Neural progenitor cell (in vitro differentiated cells): ENCODE measurements at regions not wholly inside any gene's neighbourhood (a gene's known extent, or its start where the extent isn't known, plus 50 kb on each side); places are given as distances from the start of the nearest gene placed in this dataset.

ENCODE experiments used
- DNase-seq: peaks from one replicate; pipeline ENCODE4 v3.0.0-alpha.2; 2016; ENCODE audit warnings: low spot score
- H2AFZ ChIP-seq: fragments of 200-600 bp; sonication (generic); replicated peaks from 2 replicates; pipeline ENCODE4 v1.6.1; 2016; ENCODE audit warnings: antibody characterized with exemption
- H3F3A ChIP-seq: fragments of 200-600 bp; sonication (generic); 2 replicates; pipeline ENCODE4 v1.6.1; 2016; ENCODE audit warnings: antibody characterized with exemption, low read depth
- H3K27ac ChIP-seq: fragments of 200-600 bp; sonication (generic); 2 replicates; pipeline ENCODE4 v1.5.1; 2016; ENCODE audit warnings: mild to moderate bottlenecking
- H3K27me3 ChIP-seq: fragments of 200-600 bp; sonication (generic); 2 replicates; pipeline ENCODE4 v1.6.1; 2016; ENCODE audit warnings: mild to moderate bottlenecking, moderate library complexity
- H3K36me3 ChIP-seq: fragments of 200-600 bp; sonication (generic); 2 replicates; pipeline ENCODE4 v1.5.1; 2016
- H3K4me1 ChIP-seq: fragments of 200-600 bp; sonication (generic); 2 replicates; pipeline ENCODE4 v1.6.1; 2016; ENCODE audit warnings: mixed run types
- H3K4me2 ChIP-seq: fragments of 200-600 bp; sonication (generic); 2 replicates; pipeline ENCODE4 v1.6.1; 2016
- H3K4me3 ChIP-seq: fragments of 200-600 bp; sonication (generic); 2 replicates; pipeline ENCODE4 v1.5.1; 2016
- H3K79me2 ChIP-seq: fragments of 200-600 bp; sonication (generic); 2 replicates; pipeline ENCODE4 v1.6.1; 2016; ENCODE audit warnings: low read depth
- H3K9ac ChIP-seq: fragments of 200-600 bp; sonication (generic); 2 replicates; pipeline ENCODE4 v1.6.1; 2016
- H3K9me3 ChIP-seq: fragments of 200-600 bp; sonication (generic); 2 replicates; pipeline ENCODE4 v1.5.1; 2016; ENCODE audit warnings: low read depth
- H4K20me1 ChIP-seq: fragments of 200-600 bp; sonication (generic); 2 replicates; pipeline ENCODE4 v1.6.1; 2016; ENCODE audit warnings: low read depth
- H3K27ac Mint-ChIP-seq: 3 replicates; pipeline ENCODE4 v1.8.0; 2021; ENCODE audit warnings: mixed read lengths
- H3K27me3 Mint-ChIP-seq: 2 replicates; pipeline ENCODE4 v1.8.0; 2022; ENCODE audit warnings: low read depth, mild to moderate bottlenecking, inconsistent platforms, moderate library complexity, mixed read lengths; ENCODE audit not compliant: insufficient read depth
- H3K36me3 Mint-ChIP-seq: 3 replicates; pipeline ENCODE4 v1.8.0; 2021; ENCODE audit warnings: mixed read lengths
- H3K4me1 Mint-ChIP-seq: 3 replicates; pipeline ENCODE4 v1.8.0; 2021; ENCODE audit warnings: mixed read lengths
- H3K4me3 Mint-ChIP-seq: 3 replicates; pipeline ENCODE4 v1.8.0; 2021; ENCODE audit warnings: mild to moderate bottlenecking, moderate library complexity, mixed read lengths
- H3K9me3 Mint-ChIP-seq: 3 replicates; pipeline ENCODE4 v1.8.0; 2020; ENCODE audit warnings: mixed read lengths
- EZH2 ChIP-seq: fragments of 200-600 bp; sonication (generic); IDR thresholded peaks from 2 replicates; pipeline ENCODE4 v1.6.1; 2017; ENCODE audit warnings: antibody characterized with exemption, mild to moderate bottlenecking, moderate library complexity
- EZH2phosphoT487 ChIP-seq: fragments of 200-600 bp; sonication (generic); IDR thresholded peaks from 2 replicates; pipeline ENCODE4 v1.6.1; 2017; ENCODE audit warnings: antibody characterized with exemption
- TF ChIP-seq, protein P1 (sequence below): fragments of 200-600 bp; sonication (generic); IDR thresholded peaks from 2 replicates; pipeline ENCODE4 v1.5.1; 2017; ENCODE audit warnings: antibody characterized with exemption, mild to moderate bottlenecking

DNA sequence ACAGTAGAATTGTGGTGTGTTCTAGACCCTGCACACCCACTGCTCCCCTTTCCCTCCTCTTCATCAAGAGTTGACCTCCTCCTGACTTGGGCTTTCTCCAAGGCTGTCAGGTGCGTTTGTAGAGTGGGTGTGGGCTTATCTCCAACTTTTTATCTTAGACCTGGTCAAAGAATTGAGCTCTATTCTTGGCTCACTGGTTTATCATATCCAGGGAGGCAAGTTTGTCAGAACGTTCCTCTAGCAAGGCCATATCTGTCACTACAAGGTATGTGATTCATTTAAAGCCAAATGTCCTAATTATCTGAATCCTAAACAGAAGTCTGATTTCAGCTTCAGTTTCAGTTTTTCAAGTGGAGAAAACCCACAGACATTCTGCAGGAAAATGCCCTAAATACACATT, 117.1 kb upstream of the MGAT5 start:
- H3K4me2 ChIP-seq: no peak overlapping the region
- peaks cover 19% of the 10 kb centered on the region for H3K4me1 Mint-ChIP-seq
- H3K79me2 ChIP-seq: peaks cover 26% of the 10 kb centered on the region

DNA sequence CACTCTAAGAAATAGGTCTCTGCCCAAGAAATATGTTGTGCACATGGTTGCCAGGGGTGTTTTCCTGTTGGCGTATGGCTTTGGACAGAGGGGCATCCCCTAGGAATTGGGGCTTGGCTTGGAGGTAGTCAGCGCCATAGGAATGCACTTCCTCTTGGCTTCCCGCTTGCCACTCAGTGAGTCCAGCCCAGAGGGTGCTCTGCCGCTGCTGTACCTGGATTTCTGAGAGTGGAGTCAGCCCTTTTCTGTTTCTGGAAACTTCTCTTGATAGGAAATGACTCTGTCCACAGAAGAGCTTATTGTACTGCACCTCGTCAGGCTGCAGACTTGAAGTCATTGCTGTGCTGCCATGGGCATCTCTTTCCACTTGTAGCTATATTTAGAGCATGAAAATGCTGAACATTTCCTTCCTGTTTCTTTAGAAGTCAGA, 116.7 kb upstream of the MGAT5 start:
- H3K4me2 ChIP-seq: no peak overlapping the region
- no peak overlapping the region for H3K27ac Mint-ChIP-seq
- TF ChIP-seq, protein P1, sequence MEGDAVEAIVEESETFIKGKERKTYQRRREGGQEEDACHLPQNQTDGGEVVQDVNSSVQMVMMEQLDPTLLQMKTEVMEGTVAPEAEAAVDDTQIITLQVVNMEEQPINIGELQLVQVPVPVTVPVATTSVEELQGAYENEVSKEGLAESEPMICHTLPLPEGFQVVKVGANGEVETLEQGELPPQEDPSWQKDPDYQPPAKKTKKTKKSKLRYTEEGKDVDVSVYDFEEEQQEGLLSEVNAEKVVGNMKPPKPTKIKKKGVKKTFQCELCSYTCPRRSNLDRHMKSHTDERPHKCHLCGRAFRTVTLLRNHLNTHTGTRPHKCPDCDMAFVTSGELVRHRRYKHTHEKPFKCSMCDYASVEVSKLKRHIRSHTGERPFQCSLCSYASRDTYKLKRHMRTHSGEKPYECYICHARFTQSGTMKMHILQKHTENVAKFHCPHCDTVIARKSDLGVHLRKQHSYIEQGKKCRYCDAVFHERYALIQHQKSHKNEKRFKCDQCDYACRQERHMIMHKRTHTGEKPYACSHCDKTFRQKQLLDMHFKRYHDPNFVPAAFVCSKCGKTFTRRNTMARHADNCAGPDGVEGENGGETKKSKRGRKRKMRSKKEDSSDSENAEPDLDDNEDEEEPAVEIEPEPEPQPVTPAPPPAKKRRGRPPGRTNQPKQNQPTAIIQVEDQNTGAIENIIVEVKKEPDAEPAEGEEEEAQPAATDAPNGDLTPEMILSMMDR: no peak
- TF ChIP-seq EZH2 (no peak), EZH2phosphoT487 (no peak)
- H3K9me3 Mint-ChIP-seq: peaks cover 5% of the 10 kb centered on the region
- H3K4me3 Mint-ChIP-seq: no peak overlapping the region
- no peak overlapping the region for H3K4me3 ChIP-seq
- no peak overlapping the region for H3K27ac ChIP-seq
- peaks cover 26% of the 10 kb centered on the region for H3K79me2 ChIP-seq
- H3K36me3 ChIP-seq: no peaks in the 10 kb centered on the region
- H4K20me1 ChIP-seq: peaks cover 69% of the 10 kb centered on the region
- peaks cover 8% of the 10 kb centered on the region for H3F3A ChIP-seq
- peaks cover 22% of the 10 kb centered on the region for H3K4me1 ChIP-seq
- peaks cover 22% of the 10 kb centered on the region for H3K4me1 Mint-ChIP-seq
- H3K9me3 ChIP-seq: no peaks in the 10 kb centered on the region
- H2AFZ ChIP-seq: no peak overlapping the region
- peaks cover 8% of the 10 kb centered on the region for H3K27me3 Mint-ChIP-seq
- peaks cover 14% of the 10 kb centered on the region for H3K36me3 Mint-ChIP-seq
- no peak for DNase-seq
- H3K9ac ChIP-seq: no peak overlapping the region
- H3K27me3 ChIP-seq: no peaks in the 10 kb centered on the region

More for the DNA sequence above, 117.1 kb upstream of the MGAT5 start:
- H3K36me3 Mint-ChIP-seq: peaks cover 11% of the 10 kb centered on the region
- no peak overlapping the region for H3K4me3 Mint-ChIP-seq
- Histone ChIP-seq H3K9ac (no peak overlapping the region), H2AFZ (no peak overlapping the region), H3K36me3 (no peaks in the 10 kb centered on the region), H3K9me3 (no peaks in the 10 kb centered on the region), H3K4me3 (no peak overlapping the region), H3K27ac (no peak overlapping the region), H4K20me1 (peaks cover 65% of the 10 kb centered on the region), H3K4me1 (peaks cover 22% of the 10 kb centered on the region), H3F3A (peaks cover 8% of the 10 kb centered on the region), H3K27me3 (no peaks in the 10 kb centered on the region)
- TF ChIP-seq, protein P1: no peak
- no peak for TF ChIP-seq EZH2phosphoT487
- TF ChIP-seq EZH2: no peak
- DNase-seq: no peak
- H3K27ac Mint-ChIP-seq: no peak overlapping the region
- peaks cover 6% of the 10 kb centered on the region for H3K27me3 Mint-ChIP-seq
- H3K9me3 Mint-ChIP-seq: peaks cover 5% of the 10 kb centered on the region

DNA sequence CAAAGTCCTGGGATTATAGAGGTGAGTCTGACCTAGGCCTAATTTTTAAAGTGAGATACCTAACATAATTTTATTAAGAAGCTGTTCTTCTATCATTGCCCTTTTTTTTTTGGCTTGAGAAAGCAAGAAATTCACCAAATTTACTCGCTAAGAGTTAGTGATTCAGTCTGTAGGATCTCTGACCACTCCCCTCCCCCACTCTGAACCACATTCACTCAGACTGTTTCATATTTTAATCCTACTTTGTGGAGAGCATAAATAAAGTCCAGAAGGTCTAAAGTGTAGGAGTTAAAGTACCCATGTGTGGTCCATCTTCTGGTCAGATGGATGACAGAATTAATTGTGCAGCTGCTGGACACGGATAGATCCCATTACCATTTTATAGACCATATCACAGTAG, 115.8 kb upstream of the MGAT5 start:
- TF ChIP-seq, protein P1: no peak
- TF ChIP-seq EZH2phosphoT487 (no peak), EZH2 (no peak)
- Mint-ChIP-seq H3K9me3 (peaks cover 5% of the 10 kb centered on the region), H3K27me3 (peaks cover 8% of the 10 kb centered on the region), H3K4me1 (peaks cover 31% of the 10 kb centered on the region), H3K36me3 (peaks cover 14% of the 10 kb centered on the region), H3K27ac (no peak overlapping the region), H3K4me3 (no peak overlapping the region)
- no peak overlapping the region for H3K9ac ChIP-seq
- H4K20me1 ChIP-seq: peaks cover 76% of the 10 kb centered on the region
- DNase-seq: no peak
- no peaks in the 10 kb centered on the region for H3K9me3 ChIP-seq
- H3K79me2 ChIP-seq: peaks cover 28% of the 10 kb centered on the region
- no peak overlapping the region for H2AFZ ChIP-seq
- no peak overlapping the region for H3K4me2 ChIP-seq
- H3F3A ChIP-seq: peaks cover 8% of the 10 kb centered on the region
- no peaks in the 10 kb centered on the region for H3K36me3 ChIP-seq
- H3K27ac ChIP-seq: no peak overlapping the region
- peaks cover 15% of the 10 kb centered on the region for H3K4me1 ChIP-seq
- no peak overlapping the region for H3K4me3 ChIP-seq
- no peaks in the 10 kb centered on the region for H3K27me3 ChIP-seq
